ENCODE measurements at regions not wholly inside any gene's neighbourhood (a gene's known extent, or its start where the extent isn't known, plus 50 kb on each side); places are given as distances from the start of the nearest gene placed in this dataset.

DNA sequence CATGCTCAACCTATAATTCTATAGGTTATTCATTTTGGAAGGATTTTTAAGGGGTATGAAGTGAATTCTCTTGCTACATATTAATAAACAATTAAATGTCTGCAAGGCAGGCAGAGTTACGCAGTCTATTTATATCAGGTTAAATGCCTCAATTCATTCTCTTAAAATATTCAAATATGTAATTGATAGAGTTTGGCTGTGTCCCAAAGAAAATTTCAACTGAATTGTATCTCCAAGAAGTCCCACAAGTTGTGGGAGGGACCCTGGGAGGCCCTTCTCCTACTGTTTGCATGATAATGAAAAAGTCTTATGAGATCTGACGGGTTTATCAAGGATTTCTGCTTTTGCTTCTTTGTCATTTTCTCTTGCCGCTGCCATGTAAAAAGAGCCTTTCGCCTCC is 576.1 kb downstream of the TMA16 start:
- no peaks in the 10 kb centered on the region for H3K4me1 ChIP-seq (ENCODE audit: low read depth)
- no peak overlapping the region for H3K27ac ChIP-seq
- no peaks in the 10 kb centered on the region for H3K9me3 ChIP-seq (ENCODE audit: low read depth)
- H3K36me3 ChIP-seq, result no peaks in the 10 kb centered on the region
- H3K27me3 ChIP-seq, result no peaks in the 10 kb centered on the region
- no peak for TF ChIP-seq CTCF (IDR thresholded peaks at IDR 0.05; ENCODE audit: low read depth, low read length)
- no peak overlapping the region for H3K4me3 ChIP-seq
- DNase-seq (ENCODE audit: low read depth in 1 of 2, low spot score in 1 of 2), result no peak

GRCh38 chr4:164081371-164081770 is 586.9 kb downstream of the TMA16 start:
- no peaks in the 10 kb centered on the region for H3K4me1 ChIP-seq (ENCODE audit: low read depth)
- no peak overlapping the region for H3K4me3 ChIP-seq
- no peak overlapping the region for H3K27ac ChIP-seq
- TF ChIP-seq CTCF (IDR thresholded peaks at IDR 0.05; ENCODE audit: low read depth, low read length), result no peak
- H3K27me3 ChIP-seq, result no peaks in the 10 kb centered on the region
- H3K9me3 ChIP-seq (ENCODE audit: low read depth), result no peaks in the 10 kb centered on the region
- DNase-seq (ENCODE audit: low read depth in 1 of 2, low spot score in 1 of 2), result no peak
- no peaks in the 10 kb centered on the region for H3K36me3 ChIP-seq

DNA sequence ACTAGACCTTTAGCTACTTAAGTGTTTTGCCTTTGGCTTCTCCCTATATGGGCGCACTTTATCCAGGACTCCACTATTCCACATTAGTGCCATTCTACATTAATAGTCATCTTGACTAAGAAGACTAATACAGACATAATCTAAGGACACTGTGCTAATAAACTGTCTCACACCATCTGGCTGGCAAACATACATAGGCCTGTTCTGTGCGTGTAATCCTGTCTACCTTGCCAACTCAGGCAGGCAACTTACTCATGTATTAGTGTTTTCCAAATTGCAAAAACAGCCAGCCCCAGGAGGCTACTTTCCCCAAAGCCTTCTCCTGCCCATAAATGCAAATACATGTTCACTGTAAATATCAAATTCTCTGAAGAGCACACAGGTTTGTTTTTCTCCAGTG is 587.3 kb downstream of the TMA16 start:
- H3K27me3 ChIP-seq, result no peaks in the 10 kb centered on the region
- H3K4me3 ChIP-seq, result no peak overlapping the region
- no peaks in the 10 kb centered on the region for H3K36me3 ChIP-seq
- H3K27ac ChIP-seq, result no peak overlapping the region
- H3K4me1 ChIP-seq (ENCODE audit: low read depth), result no peaks in the 10 kb centered on the region
- no peak for TF ChIP-seq CTCF (IDR thresholded peaks at IDR 0.05; ENCODE audit: low read depth, low read length)
- no peak for DNase-seq (ENCODE audit: low read depth in 1 of 2, low spot score in 1 of 2)
- no peaks in the 10 kb centered on the region for H3K9me3 ChIP-seq (ENCODE audit: low read depth)

DNA sequence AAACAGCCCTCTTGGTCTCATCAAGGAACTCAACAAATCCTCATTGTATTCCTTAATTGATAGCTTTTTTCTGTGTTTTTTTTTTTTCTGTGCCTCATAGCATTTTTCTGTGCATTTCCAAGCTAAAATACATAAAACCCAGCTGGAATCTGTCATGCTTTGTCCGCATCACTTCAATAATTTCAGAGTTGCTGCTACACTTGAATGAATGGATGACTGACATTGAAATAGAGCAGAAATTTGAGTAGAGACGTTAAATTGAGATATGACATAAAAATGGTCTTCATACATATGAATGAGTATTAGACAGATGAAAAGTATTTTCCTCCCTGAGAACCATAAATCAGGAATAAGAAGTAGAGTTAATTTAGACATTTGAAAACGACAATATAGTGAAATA is 593.2 kb downstream of the TMA16 start:
- Histone ChIP-seq H3K27me3 (no peaks in the 10 kb centered on the region), H3K4me1 (ENCODE audit: low read depth) (no peaks in the 10 kb centered on the region), H3K27ac (no peak overlapping the region), H3K4me3 (no peak overlapping the region), H3K9me3 (ENCODE audit: low read depth) (no peaks in the 10 kb centered on the region), H3K36me3 (no peaks in the 10 kb centered on the region)
- TF ChIP-seq CTCF (IDR thresholded peaks at IDR 0.05; ENCODE audit: low read depth, low read length), result no peak
- DNase-seq (ENCODE audit: low read depth in 1 of 2, low spot score in 1 of 2), result no peak

GRCh38 chr4:164095313-164096110 is 601.0 kb downstream of the TMA16 start:
- no peak for DNase-seq (ENCODE audit: low read depth in 1 of 2, low spot score in 1 of 2)
- Histone ChIP-seq H3K27me3 (no peaks in the 10 kb centered on the region), H3K27ac (no peak overlapping the region), H3K9me3 (ENCODE audit: low read depth) (no peaks in the 10 kb centered on the region), H3K4me1 (ENCODE audit: low read depth) (no peaks in the 10 kb centered on the region), H3K36me3 (no peaks in the 10 kb centered on the region), H3K4me3 (no peak overlapping the region)
- no peak for TF ChIP-seq CTCF (IDR thresholded peaks at IDR 0.05; ENCODE audit: low read depth, low read length)
